H1 (cell line): ENCODE measurements at regions not wholly inside any gene's neighbourhood (a gene's known extent, or its start where the extent isn't known, plus 50 kb on each side); places are given as distances from the start of the nearest gene placed in this dataset.
A peak's percentile ranks its signal among the peaks of the same experiment; 100 is the strongest.

Experiments
- CTCF ChIA-PET: fragments of 300-600 bp; sonication (Branson Sonifier 250); formaldehyde crosslinking; loops from one replicate; lab custom pipeline; 2021; ENCODE audit not compliant: partially characterized antibody; lab: Charles Lee
- POLR2A ChIA-PET: fragments of 300-600 bp; sonication (Branson Sonifier 250); formaldehyde crosslinking; loops from one replicate; lab custom pipeline; 2021; ENCODE audit warnings: inconsistent platforms; ENCODE audit not compliant: partially characterized antibody; lab: Charles Lee
- DNase-seq, 2 experiments: peaks; one replicate each; pipeline versions ENCODE4 v3.0.0 to v3.0.0-alpha.2; 2010 to 2022; ENCODE audit warnings: low spot score in 2 of 2, low read depth in 1 of 2, mixed read lengths in 1 of 2
- FAIRE-seq: peaks from 2 replicates; lab custom pipeline; 2011; peaks lifted over from hg19 to GRCh38; lab: Jason Lieb, UNC
- H2AFZ ChIP-seq: 2 replicates; pipeline ENCODE4 v1.8.1; 2012; ENCODE audit warnings: low read length, inconsistent platforms
- H2AK5ac ChIP-seq: 2 replicates; pipeline ENCODE4 v1.6.1; 2013; ENCODE audit warnings: low read depth, low read length
- H2BK120ac ChIP-seq: replicated peaks from 2 replicates; pipeline ENCODE3; 2013; ENCODE audit warnings: low read depth, low read length, inconsistent platforms
- H2BK12ac ChIP-seq: 2 replicates; pipeline ENCODE4 v1.6.1; 2013; ENCODE audit warnings: low read depth, low read length
- H2BK15ac ChIP-seq: 2 replicates; pipeline ENCODE4 v1.6.1; 2013; ENCODE audit warnings: low read length
- H2BK20ac ChIP-seq: 2 replicates; pipeline ENCODE4 v1.6.1; 2013; ENCODE audit warnings: low read length
- H2BK5ac ChIP-seq: 2 replicates; pipeline ENCODE4 v1.6.1; 2013; ENCODE audit warnings: low read depth, low read length
- H3K14ac ChIP-seq: 2 replicates; pipeline ENCODE4 v1.6.1; 2013; ENCODE audit warnings: inconsistent platforms; ENCODE audit not compliant: insufficient read length
- H3K18ac ChIP-seq: 2 replicates; pipeline ENCODE4 v1.6.1; 2013; ENCODE audit warnings: low read length; ENCODE audit errors: extremely low read depth
- H3K23ac ChIP-seq: 2 replicates; pipeline ENCODE4 v1.6.1; 2013; ENCODE audit warnings: inconsistent platforms; ENCODE audit not compliant: insufficient read length
- H3K23me2 ChIP-seq: 2 replicates; pipeline ENCODE4 v1.6.1; 2013; ENCODE audit warnings: low read depth, low read length
- H3K27ac ChIP-seq: 2 replicates; pipeline ENCODE4 v1.6.1; 2011; ENCODE audit warnings: low read depth, low read length, inconsistent platforms
- H3K27me3 ChIP-seq, 4 experiments: replicated peaks in 1 of 4; 1 replicate in 1 of 4; 2 replicates in 3 of 4; pipeline versions ENCODE4 v1.6.1 to v1.8.1; 2011 to 2013; ENCODE audit warnings: low read length in 3 of 4, mild to moderate bottlenecking in 3 of 4, inconsistent platforms in 2 of 4, mixed read lengths in 2 of 4, moderate library complexity in 1 of 4; ENCODE audit not compliant: control insufficient read depth in 3 of 4, insufficient read depth in 3 of 4; ENCODE audit errors: extremely low read depth in 1 of 4
- H3K36me3 ChIP-seq, 4 experiments: 2 replicates each; pipeline versions ENCODE4 v1.6.1 to v1.8.1; 2011 to 2013; ENCODE audit warnings: mild to moderate bottlenecking in 4 of 4, low read length in 3 of 4, moderate library complexity in 2 of 4, control low read depth in 1 of 4, inconsistent platforms in 1 of 4; ENCODE audit not compliant: insufficient read depth in 4 of 4, control insufficient read depth in 2 of 4
- H3K4ac ChIP-seq: replicated peaks from 2 replicates; pipeline ENCODE3; 2013; ENCODE audit warnings: low read length, low read depth, mixed read lengths, inconsistent platforms; ENCODE audit not compliant: insufficient read length
- H3K4me1 ChIP-seq, 4 experiments: replicated peaks in 1 of 4; 1 replicate in 1 of 4; 2 replicates in 3 of 4; pipeline versions ENCODE4 v1.6.1 to v1.8.1; 2011 to 2013; ENCODE audit warnings: low read length in 3 of 4, inconsistent platforms in 2 of 4, mixed read lengths in 1 of 4; ENCODE audit not compliant: insufficient read depth in 4 of 4, control insufficient read depth in 3 of 4
- H3K4me2 ChIP-seq, 2 experiments: 2 replicates each; pipeline versions ENCODE4 v1.6.1 to v1.8.1; 2011 to 2013; ENCODE audit warnings: low read depth in 2 of 2, low read length in 2 of 2, control low read depth in 1 of 2, inconsistent platforms in 1 of 2, mild to moderate bottlenecking in 1 of 2; ENCODE audit not compliant: insufficient read depth in 1 of 2
- H3K4me3 ChIP-seq, 4 experiments: fragments of 200-600, 300-600 bp in 1 of 4; sonication (generic), shearing (Covaris generic), sonication (Bioruptor Twin) in 1 of 4; 2 replicates each; pipeline versions ENCODE4 v1.5.1 to v1.8.1; 2011 to 2016; ENCODE audit warnings: low read length in 4 of 4, low read depth in 3 of 4, control low read depth in 2 of 4, inconsistent platforms in 2 of 4, mild to moderate bottlenecking in 2 of 4, mixed read lengths in 1 of 4, moderate library complexity in 1 of 4; ENCODE audit not compliant: insufficient read depth in 2 of 4; ENCODE audit errors: extremely low read depth in 1 of 4
- H3K56ac ChIP-seq: replicated peaks from 2 replicates; pipeline ENCODE3; 2013; ENCODE audit warnings: low read depth, mild to moderate bottlenecking, mixed read lengths, low read length, inconsistent platforms; ENCODE audit not compliant: insufficient read length
- H3K79me1 ChIP-seq: 2 replicates; pipeline ENCODE4 v1.6.1; 2013; ENCODE audit warnings: low read depth, low read length, control low read depth
- H3K79me2 ChIP-seq, 2 experiments: 2 replicates each; pipeline versions ENCODE4 v1.6.1 to v1.8.1; 2012 to 2013; ENCODE audit warnings: low read length in 2 of 2, mild to moderate bottlenecking in 2 of 2, inconsistent platforms in 1 of 2; ENCODE audit not compliant: insufficient read depth in 2 of 2, control insufficient read depth in 1 of 2
- H3K9ac ChIP-seq, 4 experiments: replicated peaks in 1 of 4; 1 replicate in 1 of 4; 2 replicates in 3 of 4; pipeline versions ENCODE4 v1.6.1 to v1.8.1; 2011 to 2013; ENCODE audit warnings: low read depth in 3 of 4, low read length in 3 of 4, control low read depth in 2 of 4, mild to moderate bottlenecking in 2 of 4, moderate library complexity in 2 of 4, inconsistent platforms in 1 of 4; ENCODE audit errors: extremely low read depth in 1 of 4
- H3K9me3 ChIP-seq, 2 experiments: 2 replicates each; pipeline versions ENCODE4 v1.6.1 to v1.8.1; 2012 to 2013; ENCODE audit warnings: mild to moderate bottlenecking in 2 of 2, moderate library complexity in 2 of 2, control low read depth in 1 of 2, inconsistent platforms in 1 of 2, low read depth in 1 of 2, low read length in 1 of 2, mixed read lengths in 1 of 2; ENCODE audit not compliant: insufficient read depth in 2 of 2
- H4K20me1 ChIP-seq, 2 experiments: replicated peaks in 1 of 2; 2 replicates each; pipeline versions ENCODE3 to v1.8.1; 2011 to 2013; ENCODE audit warnings: inconsistent platforms in 2 of 2, low read length in 2 of 2, mild to moderate bottlenecking in 1 of 2; ENCODE audit not compliant: insufficient read depth in 2 of 2, control insufficient read depth in 1 of 2
- H4K5ac ChIP-seq: 2 replicates; pipeline ENCODE4 v1.6.1; 2013; ENCODE audit warnings: low read length, low read depth, mixed read lengths, inconsistent platforms; ENCODE audit not compliant: insufficient read length
- H4K8ac ChIP-seq: 2 replicates; pipeline ENCODE4 v1.8.0; 2013; ENCODE audit warnings: mild to moderate bottlenecking, moderate library complexity, low read length, inconsistent platforms; ENCODE audit not compliant: insufficient read depth; ENCODE audit errors: extremely low read depth
- H4K91ac ChIP-seq: replicated peaks from 2 replicates; pipeline ENCODE3; 2013; ENCODE audit warnings: low read length, mixed read lengths, inconsistent platforms; ENCODE audit not compliant: insufficient read length
- CTCF ChIP-seq, 3 experiments: IDR thresholded peaks; 1 replicate in 2 of 3; 2 replicates in 1 of 3; pipeline versions ENCODE4 v1.5.1 to v1.6.1; 2011; ENCODE audit warnings: low read length in 3 of 3, mild to moderate bottlenecking in 3 of 3, inconsistent platforms in 2 of 3, low read depth in 1 of 3, moderate library complexity in 1 of 3; ENCODE audit not compliant: insufficient read depth in 1 of 3; ENCODE audit errors: control extremely low read depth in 1 of 3
- KDM5A ChIP-seq: fragments of 200-600 bp; IDR thresholded peaks from 2 replicates; pipeline ENCODE4 v1.7.1; 2012; ENCODE audit warnings: mild to moderate bottlenecking, low read length, inconsistent platforms, mixed read lengths
- WGBS, 2 experiments: shearing (Covaris generic) in 1 of 2; methylation state at CpG; one replicate each; pipeline versions ENCODE4 v1.1.6 to v1.1.7; 2013 to 2015; ENCODE audit warnings: low lambda C conversion rate in 2 of 2, mixed read lengths in 2 of 2, inconsistent platforms in 1 of 2, low coverage in 1 of 2, missing lambda C conversion rate in 1 of 2; ENCODE audit not compliant: insufficient replicate concordance in 2 of 2, insufficient coverage in 1 of 2, insufficient read length in 1 of 2; ENCODE audit errors: extremely low coverage in 1 of 2, missing lambda C conversion rate in 1 of 2; 5-methylcytosine and 5-hydroxymethylcytosine counted together

- Histone ChIP-seq H3K4me2 (no peak overlapping the region), H3K79me2 (no peaks in the 10 kb centered on the region), H2BK120ac (no peak overlapping the region), H3K14ac (no peak overlapping the region), H3K23ac (no peak overlapping the region), H3K56ac (no peak overlapping the region), H2AFZ (no peak overlapping the region), H2BK5ac (no peak overlapping the region), H4K5ac (no peak overlapping the region), H2BK20ac (no peak overlapping the region), H3K4me1 (peaks cover 0 to 3% (median 0%) of the 10 kb centered on the region in 4 experiments; a peak in 2 of 7 replicates), H3K36me3 (no peaks in the 10 kb centered on the region), H3K27me3 (no peaks in the 10 kb centered on the region), H3K79me1 (no peaks in the 10 kb centered on the region), H4K20me1 (no peaks in the 10 kb centered on the region), H3K4ac (no peak overlapping the region), H3K4me3 (no peak overlapping the region), H2AK5ac (no peak overlapping the region), H3K9me3 (no peaks in the 10 kb centered on the region), H3K9ac (no peak overlapping the region), H2BK12ac (no peak overlapping the region), H3K23me2 (no peaks in the 10 kb centered on the region), H3K27ac (no peak overlapping the region), H4K91ac (no peak overlapping the region), H3K18ac (no peak overlapping the region), H4K8ac (no peak overlapping the region), H2BK15ac (no peak overlapping the region)
- FAIRE-seq = no peak
- 76% methylated on average over 5 of the region's 5 CpGs; no CpG with 5 or more reads in 1 of the 2 experiments for WGBS, 2 experiments
- ChIA-PET CTCF (interaction anchor here (1.7 kb wide), 1 partner anchor 8 kb away, joined by 7 read pairs; no protein-coding TSS in a partner anchor), POLR2A (no interaction called here)
- DNase-seq = no peak
- TF ChIP-seq CTCF (IDR thresholded peaks at IDR 0.05; ENCODE audit: control extremely low read depth in 1 of 3, insufficient read depth in 1 of 3, low read depth in 1 of 3, low read length in 3 of 3) (peak in 1 of 3 experiments; percentile 30; a peak in 2 of 4 replicates), KDM5A (no peak)
Measured at GRCh38 chr7:25672496-25672895, 444.2 kb upstream of the NPVF start.
